Endothelial cell (in vitro differentiated cells): ENCODE measurements at regions not wholly inside any gene's neighbourhood (a gene's known extent, or its start where the extent isn't known, plus 50 kb on each side); places are given as distances from the start of the nearest gene placed in this dataset.

ENCODE experiments used
- DNase-seq: peaks from one replicate; pipeline ENCODE4 v3.0.0; 2021; ENCODE audit warnings: low spot score
- H3K27ac Mint-ChIP-seq: one replicate; pipeline ENCODE4 v1.8.0; 2021; ENCODE audit warnings: mixed read lengths, inconsistent platforms; ENCODE audit not compliant: unreplicated experiment
- H3K27me3 Mint-ChIP-seq: one replicate; pipeline ENCODE4 v1.8.0; 2021; ENCODE audit warnings: mild to moderate bottlenecking, moderate library complexity, mixed read lengths, inconsistent platforms; ENCODE audit not compliant: unreplicated experiment
- H3K36me3 Mint-ChIP-seq: one replicate; pipeline ENCODE4 v1.8.0; 2021; ENCODE audit warnings: mild to moderate bottlenecking, low read depth, mixed read lengths, inconsistent platforms; ENCODE audit not compliant: unreplicated experiment
- H3K4me1 Mint-ChIP-seq: one replicate; pipeline ENCODE4 v1.8.0; 2021; ENCODE audit warnings: mild to moderate bottlenecking, mixed read lengths, inconsistent platforms; ENCODE audit not compliant: unreplicated experiment
- H3K4me3 Mint-ChIP-seq: one replicate; pipeline ENCODE4 v1.8.0; 2021; ENCODE audit warnings: mild to moderate bottlenecking, mixed read lengths, inconsistent platforms; ENCODE audit not compliant: unreplicated experiment
- H3K9me3 Mint-ChIP-seq: one replicate; pipeline ENCODE4 v1.8.0; 2021; ENCODE audit warnings: mixed read lengths, inconsistent platforms; ENCODE audit not compliant: unreplicated experiment
- TF ChIP-seq, protein P1 (sequence below): fragments of 200-600 bp; sonication (generic); IDR thresholded peaks from one replicate; pipeline ENCODE4 v1.5.0; 2021; ENCODE audit warnings: antibody characterized with exemption; ENCODE audit not compliant: unreplicated experiment

DNA sequence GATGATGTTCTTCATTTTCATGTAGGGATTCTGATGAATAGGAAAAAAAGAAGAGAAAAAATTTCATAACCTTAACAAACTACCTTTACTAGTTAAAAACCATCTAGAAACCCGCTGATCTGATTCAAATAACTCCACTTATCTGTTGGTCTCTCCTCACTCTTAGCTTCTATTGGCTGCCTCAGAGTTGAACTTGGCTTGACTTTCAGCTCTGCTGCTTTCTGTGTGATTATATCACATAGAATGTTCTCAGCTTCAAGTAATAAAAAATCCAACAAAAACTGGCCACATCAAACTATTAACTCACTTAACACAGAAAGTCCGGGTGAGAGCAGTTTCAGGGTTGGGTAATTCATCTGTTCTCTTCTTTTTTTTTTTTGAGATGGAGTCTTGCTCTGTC lies 126.8 kb upstream of the RASGRP1 start:
- Mint-ChIP-seq H3K4me3 (no peak overlapping the region), H3K27ac (no peak overlapping the region), H3K9me3 (no peaks in the 10 kb centered on the region), H3K36me3 (no peaks in the 10 kb centered on the region), H3K27me3 (no peaks in the 10 kb centered on the region), H3K4me1 (no peaks in the 10 kb centered on the region)
- no peak for DNase-seq
- TF ChIP-seq, protein P1, sequence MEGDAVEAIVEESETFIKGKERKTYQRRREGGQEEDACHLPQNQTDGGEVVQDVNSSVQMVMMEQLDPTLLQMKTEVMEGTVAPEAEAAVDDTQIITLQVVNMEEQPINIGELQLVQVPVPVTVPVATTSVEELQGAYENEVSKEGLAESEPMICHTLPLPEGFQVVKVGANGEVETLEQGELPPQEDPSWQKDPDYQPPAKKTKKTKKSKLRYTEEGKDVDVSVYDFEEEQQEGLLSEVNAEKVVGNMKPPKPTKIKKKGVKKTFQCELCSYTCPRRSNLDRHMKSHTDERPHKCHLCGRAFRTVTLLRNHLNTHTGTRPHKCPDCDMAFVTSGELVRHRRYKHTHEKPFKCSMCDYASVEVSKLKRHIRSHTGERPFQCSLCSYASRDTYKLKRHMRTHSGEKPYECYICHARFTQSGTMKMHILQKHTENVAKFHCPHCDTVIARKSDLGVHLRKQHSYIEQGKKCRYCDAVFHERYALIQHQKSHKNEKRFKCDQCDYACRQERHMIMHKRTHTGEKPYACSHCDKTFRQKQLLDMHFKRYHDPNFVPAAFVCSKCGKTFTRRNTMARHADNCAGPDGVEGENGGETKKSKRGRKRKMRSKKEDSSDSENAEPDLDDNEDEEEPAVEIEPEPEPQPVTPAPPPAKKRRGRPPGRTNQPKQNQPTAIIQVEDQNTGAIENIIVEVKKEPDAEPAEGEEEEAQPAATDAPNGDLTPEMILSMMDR, result no peak

DNA sequence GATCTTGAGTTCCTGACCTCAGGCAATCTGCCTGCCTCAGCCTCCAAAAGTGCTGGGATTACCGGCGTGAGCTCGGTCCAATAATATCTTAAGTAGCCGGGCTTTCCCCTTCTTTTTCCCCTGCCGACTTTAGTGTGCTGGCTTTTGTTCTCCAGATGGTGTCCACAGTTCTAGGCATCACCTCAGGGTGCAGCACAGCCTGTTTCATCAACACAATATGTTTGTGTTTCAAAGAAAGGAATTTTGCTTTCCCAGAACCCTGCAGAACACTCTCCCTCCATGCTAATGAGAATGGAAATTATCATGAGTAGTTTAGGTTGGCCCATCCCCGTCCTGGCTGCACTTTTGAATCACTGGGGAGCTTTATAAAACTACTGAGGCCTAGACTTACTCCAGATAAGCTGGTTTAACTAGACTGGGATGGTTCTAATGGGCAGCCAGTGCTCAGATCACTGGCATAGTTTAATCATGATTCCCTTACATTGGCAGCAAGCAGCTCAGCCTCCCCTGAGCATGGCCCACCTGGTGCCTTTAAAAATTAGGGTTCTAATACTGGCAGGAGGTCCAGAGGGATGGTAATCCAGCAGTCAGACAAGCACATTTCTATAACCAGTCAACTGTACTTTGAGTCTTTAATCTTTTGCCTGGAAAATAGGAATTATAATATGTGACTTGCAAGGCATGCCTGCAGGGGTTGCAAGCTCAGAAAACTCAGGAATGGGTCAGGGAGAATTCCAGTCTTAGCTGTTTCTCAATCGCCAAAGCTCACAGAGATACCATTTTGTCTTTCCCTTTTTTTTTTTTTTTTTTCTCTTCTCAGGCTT lies 127.6 kb upstream of the RASGRP1 start:
- TF ChIP-seq, protein P1, result no peak
- Mint-ChIP-seq H3K4me1 (no peaks in the 10 kb centered on the region), H3K9me3 (no peaks in the 10 kb centered on the region), H3K4me3 (no peak overlapping the region), H3K36me3 (no peaks in the 10 kb centered on the region), H3K27me3 (no peaks in the 10 kb centered on the region), H3K27ac (no peak overlapping the region)
- no peak for DNase-seq

- TF ChIP-seq, protein P1, result no peak
- no peaks in the 10 kb centered on the region for H3K4me1 Mint-ChIP-seq
- H3K36me3 Mint-ChIP-seq, result no peaks in the 10 kb centered on the region
- no peak for DNase-seq
- no peak overlapping the region for H3K27ac Mint-ChIP-seq
- H3K9me3 Mint-ChIP-seq, result no peaks in the 10 kb centered on the region
- no peak overlapping the region for H3K4me3 Mint-ChIP-seq
- no peaks in the 10 kb centered on the region for H3K27me3 Mint-ChIP-seq
Observed at GRCh38 chr15:38692789-38693062, 128.1 kb upstream of the RASGRP1 start.

- TF ChIP-seq, protein P1, result no peak
- H3K4me3 Mint-ChIP-seq, result no peak overlapping the region
- DNase-seq, result no peak
- H3K4me1 Mint-ChIP-seq, result no peaks in the 10 kb centered on the region
- H3K9me3 Mint-ChIP-seq, result no peaks in the 10 kb centered on the region
- H3K36me3 Mint-ChIP-seq, result no peaks in the 10 kb centered on the region
- no peaks in the 10 kb centered on the region for H3K27me3 Mint-ChIP-seq
- H3K27ac Mint-ChIP-seq, result no peak overlapping the region
Observed at GRCh38 chr15:38695249-38696108, 130.9 kb upstream of the RASGRP1 start.

GRCh38 chr15:38696109-38696727 lies 131.6 kb upstream of the RASGRP1 start:
- Mint-ChIP-seq H3K27me3 (no peaks in the 10 kb centered on the region), H3K4me1 (no peaks in the 10 kb centered on the region), H3K27ac (no peak overlapping the region), H3K36me3 (no peaks in the 10 kb centered on the region), H3K4me3 (no peak overlapping the region), H3K9me3 (no peaks in the 10 kb centered on the region)
- DNase-seq, result no peak
- TF ChIP-seq, protein P1, result no peak
